ENCODE measurements at regions not wholly inside any gene's neighbourhood (a gene's known extent, or its start where the extent isn't known, plus 50 kb on each side); places are given as distances from the start of the nearest gene placed in this dataset.

GRCh38 chr3:59578129-59578528, 528.3 kb upstream of the CFAP20DC start:
- DNase-seq = no peak

GRCh38 chr3:59576606-59577005, 526.8 kb upstream of the CFAP20DC start:
- no peak for DNase-seq

GRCh38 chr3:59575113-59576001, 525.5 kb upstream of the CFAP20DC start:
- peak; percentile 86 for DNase-seq

- no peak for DNase-seq
Measured at GRCh38 chr3:59573911-59574310, 524.1 kb upstream of the CFAP20DC start.

GRCh38 chr3:59572106-59572505, 522.3 kb upstream of the CFAP20DC start:
- no peak for DNase-seq

GRCh38 chr3:59570806-59571205, 521.0 kb upstream of the CFAP20DC start:
- no peak for DNase-seq

- DNase-seq = no peak
Measured at GRCh38 chr3:59567661-59568060, 517.8 kb upstream of the CFAP20DC start.

- no peak for DNase-seq
Measured at GRCh38 chr3:59566481-59566975, 516.7 kb upstream of the CFAP20DC start.

- DNase-seq = no peak
Measured at GRCh38 chr3:59565125-59565524, 515.3 kb upstream of the CFAP20DC start.

- DNase-seq = no peak
Measured at GRCh38 chr3:59563966-59564365, 514.1 kb upstream of the CFAP20DC start.

GRCh38 chr3:59563072-59563605, 513.3 kb upstream of the CFAP20DC start:
- no peak for DNase-seq

- peak; percentile 22 for DNase-seq
Measured at GRCh38 chr3:59559721-59560435, 510.1 kb upstream of the CFAP20DC start.

- DNase-seq = peak; percentile 22
Measured at GRCh38 chr3:59558906-59559720, 509.3 kb upstream of the CFAP20DC start.

GRCh38 chr3:59555593-59556315, 505.9 kb upstream of the CFAP20DC start:
- DNase-seq = no peak

GRCh38 chr3:59553076-59553475, 503.3 kb upstream of the CFAP20DC start:
- DNase-seq = no peak

GRCh38 chr3:59551834-59552233, 502.0 kb upstream of the CFAP20DC start:
- no peak for DNase-seq

- DNase-seq = no peak
Measured at GRCh38 chr3:59549962-59550361, 500.1 kb upstream of the CFAP20DC start.

- no peak for DNase-seq
Measured at GRCh38 chr3:59547874-59548273, 498.0 kb upstream of the CFAP20DC start.

- no peak for DNase-seq
Measured at GRCh38 chr3:59546522-59546921, 496.7 kb upstream of the CFAP20DC start.

- DNase-seq = no peak
Measured at GRCh38 chr3:59545374-59545773, 495.5 kb upstream of the CFAP20DC start.

GRCh38 chr3:59542276-59542675, 492.5 kb upstream of the CFAP20DC start:
- peak; percentile 18 for DNase-seq

- no peak for DNase-seq
Measured at GRCh38 chr3:59540696-59541095, 490.9 kb upstream of the CFAP20DC start.
